Chondrocyte (in vitro differentiated cells): ENCODE measurements at regions not wholly inside any gene's neighbourhood (a gene's known extent, or its start where the extent isn't known, plus 50 kb on each side); places are given as distances from the start of the nearest gene placed in this dataset.
A peak's percentile ranks its signal among the peaks of the same experiment; 100 is the strongest.

Experiments
- DNase-seq: peaks from one replicate; pipeline ENCODE4 v3.0.0; 2021; ENCODE audit warnings: mixed read lengths, low spot score
- H3K27ac Mint-ChIP-seq: one replicate; pipeline ENCODE4 v1.8.0; 2021; ENCODE audit warnings: mild to moderate bottlenecking, moderate library complexity, mixed read lengths; ENCODE audit not compliant: unreplicated experiment
- H3K27me3 Mint-ChIP-seq: 2 replicates; pipeline ENCODE4 v1.8.0; 2021; ENCODE audit warnings: low read depth, mixed read lengths
- H3K36me3 Mint-ChIP-seq: 2 replicates; pipeline ENCODE4 v1.8.0; 2021; ENCODE audit warnings: low read depth, mixed read lengths
- H3K4me1 Mint-ChIP-seq: 2 replicates; pipeline ENCODE4 v1.8.0; 2021; ENCODE audit warnings: low read depth, mild to moderate bottlenecking, mixed read lengths
- H3K4me3 Mint-ChIP-seq: one replicate; pipeline ENCODE4 v1.8.0; 2021; ENCODE audit warnings: mild to moderate bottlenecking, moderate library complexity, mixed read lengths; ENCODE audit not compliant: unreplicated experiment
- H3K9me3 Mint-ChIP-seq: 2 replicates; pipeline ENCODE4 v1.8.0; 2021; ENCODE audit warnings: low read depth, mixed read lengths
- TF ChIP-seq, protein P1 (sequence below): fragments of 200-600 bp; sonication (generic); IDR thresholded peaks from 2 replicates; pipeline ENCODE4 v1.5.0; 2021; ENCODE audit warnings: antibody characterized with exemption, mild to moderate bottlenecking, moderate library complexity

DNA sequence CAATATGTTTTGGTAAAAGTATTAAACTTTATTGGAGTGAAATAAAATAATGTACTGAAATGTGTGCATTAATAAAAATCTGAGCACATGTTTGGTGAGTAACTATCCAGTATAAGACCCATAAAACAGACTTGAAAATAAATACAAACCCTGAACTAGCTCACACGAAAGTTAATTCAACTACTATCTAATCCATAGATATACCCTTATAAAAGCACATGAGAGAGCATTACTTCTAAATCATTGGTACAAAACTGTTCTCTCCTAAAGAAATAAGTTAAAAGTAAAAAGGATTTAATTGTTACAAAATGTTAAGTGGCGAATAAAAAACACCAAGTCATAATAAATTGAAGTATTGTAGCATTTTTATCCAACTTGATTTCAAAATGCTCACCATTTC is 295.6 kb downstream of the PTPRC start:
- Mint-ChIP-seq H3K9me3 (no peaks in the 10 kb centered on the region), H3K27ac (no peak overlapping the region), H3K4me3 (no peak overlapping the region), H3K36me3 (peaks cover 3% of the 10 kb centered on the region), H3K27me3 (no peaks in the 10 kb centered on the region), H3K4me1 (peaks cover 36% of the 10 kb centered on the region)
- TF ChIP-seq, protein P1, sequence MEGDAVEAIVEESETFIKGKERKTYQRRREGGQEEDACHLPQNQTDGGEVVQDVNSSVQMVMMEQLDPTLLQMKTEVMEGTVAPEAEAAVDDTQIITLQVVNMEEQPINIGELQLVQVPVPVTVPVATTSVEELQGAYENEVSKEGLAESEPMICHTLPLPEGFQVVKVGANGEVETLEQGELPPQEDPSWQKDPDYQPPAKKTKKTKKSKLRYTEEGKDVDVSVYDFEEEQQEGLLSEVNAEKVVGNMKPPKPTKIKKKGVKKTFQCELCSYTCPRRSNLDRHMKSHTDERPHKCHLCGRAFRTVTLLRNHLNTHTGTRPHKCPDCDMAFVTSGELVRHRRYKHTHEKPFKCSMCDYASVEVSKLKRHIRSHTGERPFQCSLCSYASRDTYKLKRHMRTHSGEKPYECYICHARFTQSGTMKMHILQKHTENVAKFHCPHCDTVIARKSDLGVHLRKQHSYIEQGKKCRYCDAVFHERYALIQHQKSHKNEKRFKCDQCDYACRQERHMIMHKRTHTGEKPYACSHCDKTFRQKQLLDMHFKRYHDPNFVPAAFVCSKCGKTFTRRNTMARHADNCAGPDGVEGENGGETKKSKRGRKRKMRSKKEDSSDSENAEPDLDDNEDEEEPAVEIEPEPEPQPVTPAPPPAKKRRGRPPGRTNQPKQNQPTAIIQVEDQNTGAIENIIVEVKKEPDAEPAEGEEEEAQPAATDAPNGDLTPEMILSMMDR, result no peak
- DNase-seq, result no peak

DNA sequence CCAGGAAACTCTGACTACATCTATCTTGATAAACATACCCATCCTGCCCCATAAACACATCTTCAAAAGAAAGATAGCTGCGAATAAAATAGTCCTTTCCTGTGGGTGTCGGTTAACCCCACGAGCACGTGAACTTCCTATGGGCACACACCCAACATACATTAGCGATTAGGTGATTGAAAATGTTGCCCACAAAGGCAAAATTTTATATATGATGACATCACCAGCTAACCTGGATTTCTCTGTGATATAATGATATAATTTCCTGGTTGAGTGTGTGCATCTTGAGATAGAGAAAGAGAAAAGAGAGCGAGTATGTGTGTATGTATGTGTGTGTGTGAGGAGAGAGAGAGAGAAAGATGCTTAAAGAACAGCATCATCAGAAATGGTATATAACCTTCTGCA is 296.1 kb downstream of the PTPRC start:
- H3K27ac Mint-ChIP-seq, result no peak overlapping the region
- TF ChIP-seq, protein P1, result no peak
- no peak overlapping the region for H3K4me3 Mint-ChIP-seq
- H3K4me1 Mint-ChIP-seq, result peaks cover 32% of the 10 kb centered on the region
- no peaks in the 10 kb centered on the region for H3K9me3 Mint-ChIP-seq
- H3K27me3 Mint-ChIP-seq, result no peaks in the 10 kb centered on the region
- DNase-seq, result no peak
- H3K36me3 Mint-ChIP-seq, result peaks cover 3% of the 10 kb centered on the region

DNA sequence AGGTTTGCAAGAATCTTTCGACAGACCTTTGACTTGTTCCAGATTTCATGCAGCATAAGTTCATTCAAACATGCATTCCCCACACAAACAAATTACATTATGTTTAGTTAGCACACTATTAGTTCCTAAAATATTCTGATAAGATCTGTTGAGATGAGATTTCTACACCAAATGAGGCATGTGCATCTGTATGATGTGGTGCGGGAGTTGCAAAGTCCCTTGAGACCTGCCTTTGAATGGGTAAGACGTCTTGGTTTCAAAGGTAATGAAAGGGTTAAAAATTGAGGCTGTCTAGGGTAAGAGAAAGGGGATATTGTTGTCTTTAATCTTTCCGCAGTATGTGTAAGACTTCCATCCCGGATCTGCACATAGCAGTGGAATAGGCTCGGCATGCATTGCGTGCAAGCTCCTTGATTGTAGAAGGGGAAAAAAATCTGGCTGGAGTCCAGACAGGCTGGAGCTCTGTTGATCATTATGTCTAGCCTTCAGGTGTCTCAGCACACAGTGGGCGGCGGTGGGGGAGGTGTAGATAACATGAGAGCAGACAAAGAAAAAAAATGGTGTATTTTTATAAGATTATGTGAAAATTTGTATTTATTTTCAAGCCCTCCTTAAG is 296.6 kb downstream of the PTPRC start:
- TF ChIP-seq, protein P1, result no peak
- Mint-ChIP-seq H3K9me3 (no peaks in the 10 kb centered on the region), H3K4me1 (peaks cover 26% of the 10 kb centered on the region), H3K4me3 (no peak overlapping the region), H3K36me3 (peaks cover 3% of the 10 kb centered on the region), H3K27me3 (no peaks in the 10 kb centered on the region), H3K27ac (no peak overlapping the region)
- DNase-seq, result peak; percentile 92

DNA sequence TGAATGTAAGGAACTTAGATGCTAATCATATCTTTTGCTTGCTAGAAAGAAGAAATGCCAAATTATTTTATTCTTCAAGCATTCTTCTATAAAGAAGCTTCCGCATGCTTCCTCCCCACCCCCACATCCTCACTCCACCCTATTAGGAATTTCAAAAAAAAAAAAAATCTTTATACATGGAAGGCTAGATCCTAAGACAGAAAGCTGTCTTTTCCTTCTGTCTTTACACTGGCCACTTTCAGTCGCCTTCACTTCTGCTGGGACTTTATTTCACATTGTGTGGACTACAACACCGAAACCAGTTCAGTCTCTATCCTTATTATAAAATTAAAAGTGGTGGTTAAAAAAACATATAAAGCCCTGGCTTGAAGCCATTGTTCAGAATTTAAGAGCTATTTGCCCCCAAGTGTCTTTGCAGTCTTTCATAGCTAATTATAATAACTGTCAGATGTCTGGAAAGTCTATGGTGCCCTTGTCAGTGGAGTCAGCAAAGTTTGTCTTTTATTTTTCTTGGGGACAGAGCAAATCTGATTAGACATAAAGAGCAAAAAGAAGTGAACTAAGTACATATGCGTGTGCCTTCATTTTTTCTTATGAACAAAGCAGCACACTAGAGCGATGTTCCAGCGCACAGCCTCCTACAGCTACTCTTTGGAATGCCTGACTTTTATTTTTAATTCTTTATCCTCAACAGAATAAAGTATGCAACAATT is 297.7 kb downstream of the PTPRC start:
- no peak overlapping the region for H3K27ac Mint-ChIP-seq
- no peaks in the 10 kb centered on the region for H3K9me3 Mint-ChIP-seq
- no peak overlapping the region for H3K4me3 Mint-ChIP-seq
- no peak for DNase-seq
- peaks cover 3% of the 10 kb centered on the region for H3K36me3 Mint-ChIP-seq
- no peaks in the 10 kb centered on the region for H3K27me3 Mint-ChIP-seq
- H3K4me1 Mint-ChIP-seq, result peaks cover 19% of the 10 kb centered on the region
- TF ChIP-seq, protein P1, result no peak

DNA sequence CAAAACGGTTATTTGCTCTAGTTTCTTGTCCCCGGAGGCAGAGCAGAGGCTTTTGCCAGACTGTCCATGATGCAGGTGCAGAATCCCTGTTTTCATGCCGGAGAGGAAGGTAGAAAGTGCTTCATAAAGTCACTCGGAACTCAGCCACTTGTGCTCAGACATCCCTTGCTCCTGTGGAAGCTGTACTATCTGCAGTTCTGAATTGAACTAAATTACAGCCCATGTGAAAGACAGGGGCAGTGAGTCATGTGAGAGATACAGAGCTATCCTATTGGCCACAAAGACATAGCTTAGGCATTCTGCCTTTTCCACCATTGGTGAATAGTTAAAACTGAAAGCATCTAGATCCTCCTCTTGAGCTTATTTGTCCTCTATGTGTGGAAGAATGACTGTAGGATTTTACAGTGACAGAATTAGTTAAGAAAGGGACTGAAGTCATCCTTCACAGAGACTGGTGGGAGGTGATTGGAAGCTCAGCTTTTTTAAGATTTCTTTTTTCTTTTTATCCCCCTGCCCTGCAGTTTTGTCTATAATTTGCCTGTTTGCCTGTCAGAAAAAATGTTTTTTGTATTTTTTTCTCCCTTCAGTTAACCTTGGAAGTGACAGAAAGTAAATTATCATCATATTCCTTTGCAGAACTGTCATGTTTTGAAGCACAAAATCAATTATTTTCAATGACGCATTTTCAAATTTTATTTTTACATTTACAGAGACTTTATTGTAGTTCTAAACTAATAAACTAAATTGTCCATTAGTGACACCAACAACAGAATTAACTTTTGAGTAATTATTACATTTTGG is 298.6 kb downstream of the PTPRC start:
- Mint-ChIP-seq H3K4me3 (no peak overlapping the region), H3K27me3 (no peaks in the 10 kb centered on the region), H3K4me1 (peaks cover 16% of the 10 kb centered on the region), H3K27ac (no peak overlapping the region), H3K9me3 (no peaks in the 10 kb centered on the region), H3K36me3 (peaks cover 3% of the 10 kb centered on the region)
- TF ChIP-seq, protein P1, result no peak
- DNase-seq, result no peak
